Mesendoderm (in vitro differentiated cells): ENCODE measurements at regions not wholly inside any gene's neighbourhood (a gene's known extent, or its start where the extent isn't known, plus 50 kb on each side); places are given as distances from the start of the nearest gene placed in this dataset.

Experiments used
- DNase-seq: peaks from one replicate; pipeline ENCODE4 v3.0.0; 2013
- H2AK5ac ChIP-seq: 2 replicates; pipeline ENCODE4 v1.6.1; 2013; ENCODE audit warnings: low read length, inconsistent platforms
- H2BK120ac ChIP-seq: 2 replicates; pipeline ENCODE4 v1.6.1; 2013; ENCODE audit warnings: low read depth, mild to moderate bottlenecking, low read length, moderate library complexity, mixed read lengths
- H2BK15ac ChIP-seq: replicated peaks from 2 replicates; pipeline ENCODE4 v1.6.1; 2013; ENCODE audit warnings: low read depth, mild to moderate bottlenecking, moderate library complexity
- H2BK5ac ChIP-seq: 2 replicates; pipeline ENCODE4 v1.6.1; 2013; ENCODE audit warnings: low read length, inconsistent platforms
- H3K18ac ChIP-seq: 2 replicates; pipeline ENCODE4 v1.6.1; 2013; ENCODE audit warnings: mild to moderate bottlenecking, low read length, mixed read lengths
- H3K23ac ChIP-seq: one replicate; pipeline ENCODE4 v1.6.1; 2013; ENCODE audit warnings: low read length
- H3K27ac ChIP-seq: 2 replicates; pipeline ENCODE4 v1.5.1; 2013; ENCODE audit warnings: low read depth, mild to moderate bottlenecking, inconsistent platforms, low read length, moderate library complexity
- H3K27me3 ChIP-seq: 2 replicates; pipeline ENCODE4 v1.6.1; 2013; ENCODE audit warnings: low read length, control low read depth, mild to moderate bottlenecking, inconsistent platforms; ENCODE audit not compliant: insufficient read depth, poor library complexity
- H3K36me3 ChIP-seq: 2 replicates; pipeline ENCODE4 v1.6.1; 2013; ENCODE audit warnings: low read length, inconsistent platforms; ENCODE audit not compliant: control insufficient read depth, insufficient read depth
- H3K4ac ChIP-seq: one replicate; pipeline ENCODE4 v1.6.1; 2013; ENCODE audit warnings: low read depth, mild to moderate bottlenecking, low read length, moderate library complexity
- H3K4me1 ChIP-seq: 2 replicates; pipeline ENCODE4 v1.6.1; 2013; ENCODE audit warnings: low read depth, low read length, inconsistent platforms; ENCODE audit not compliant: control insufficient read depth
- H3K4me2 ChIP-seq: 2 replicates; pipeline ENCODE4 v1.6.1; 2013; ENCODE audit warnings: low read length
- H3K4me3 ChIP-seq: 2 replicates; pipeline ENCODE4 v1.5.1; 2013; ENCODE audit warnings: mild to moderate bottlenecking, low read length
- H3K56ac ChIP-seq: one replicate; pipeline ENCODE4 v1.6.1; 2013; ENCODE audit warnings: low read length
- H3K79me1 ChIP-seq: 2 replicates; pipeline ENCODE4 v1.6.1; 2013; ENCODE audit warnings: low read length, inconsistent platforms
- H3K79me2 ChIP-seq: 2 replicates; pipeline ENCODE4 v1.6.1; 2013; ENCODE audit warnings: mild to moderate bottlenecking, low read length; ENCODE audit not compliant: control insufficient read depth, insufficient read depth
- H3K9ac ChIP-seq: 2 replicates; pipeline ENCODE4 v1.6.1; 2013; ENCODE audit warnings: low read length, inconsistent platforms
- H4K5ac ChIP-seq: one replicate; pipeline ENCODE4 v1.6.1; 2013; ENCODE audit warnings: low read length
- H4K8ac ChIP-seq: one replicate; pipeline ENCODE4 v1.6.1; 2013; ENCODE audit warnings: low read depth, mild to moderate bottlenecking, control low read depth, low read length, moderate library complexity
- WGBS: extraction: QIAGEN DNeasy Blood & Tissue Kit; methylation state at CpG from one replicate; pipeline ENCODE4 v1.1.7; 2013; ENCODE audit warnings: low lambda C conversion rate, missing lambda C conversion rate; ENCODE audit not compliant: insufficient coverage; ENCODE audit errors: extremely low coverage; 5-methylcytosine and 5-hydroxymethylcytosine counted together

GRCh38 chr3:127036209-127037020 lies 53.5 kb downstream of the PLXNA1 start:
- Histone ChIP-seq H3K36me3 (peaks cover 5% of the 10 kb centered on the region), H3K4me3 (no peak overlapping the region), H3K79me1 (no peaks in the 10 kb centered on the region), H3K56ac (no peak overlapping the region), H3K18ac (no peak overlapping the region), H3K79me2 (no peaks in the 10 kb centered on the region), H3K4ac (no peak overlapping the region), H3K9ac (no peak overlapping the region), H3K27ac (no peak overlapping the region), H3K23ac (no peak overlapping the region), H2BK15ac (no peak overlapping the region), H2BK5ac (no peak overlapping the region), H3K4me1 (no peaks in the 10 kb centered on the region), H4K8ac (no peak overlapping the region), H4K5ac (no peak overlapping the region), H2BK120ac (no peak overlapping the region), H3K4me2 (no peak overlapping the region), H2AK5ac (no peak overlapping the region), H3K27me3 (no peaks in the 10 kb centered on the region)
- no peak for DNase-seq
- WGBS: no CpG with 5 or more reads among the region's 28 CpGs

DNA sequence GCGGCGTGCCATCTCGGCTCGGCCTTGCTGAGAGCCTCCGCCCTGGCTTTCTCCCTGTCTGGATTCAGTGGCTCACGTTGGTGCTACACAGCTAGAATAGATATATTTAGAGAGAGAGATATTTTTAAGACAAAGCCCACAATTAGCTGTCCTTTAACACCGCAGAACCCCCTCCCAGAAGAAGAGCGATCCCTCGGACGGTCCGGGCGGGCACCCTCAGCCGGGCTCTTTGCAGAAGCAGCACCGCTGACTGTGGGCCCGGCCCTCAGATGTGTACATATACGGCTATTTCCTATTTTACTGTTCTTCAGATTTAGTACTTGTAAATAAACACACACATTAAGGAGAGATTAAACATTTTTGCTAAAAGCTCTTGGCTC lies 54.1 kb downstream of the PLXNA1 start:
- H3K4me3 ChIP-seq: no peak overlapping the region
- no peak overlapping the region for H4K5ac ChIP-seq
- no peak overlapping the region for H2BK120ac ChIP-seq
- H2BK5ac ChIP-seq: no peak overlapping the region
- H3K18ac ChIP-seq: no peak overlapping the region
- H3K27ac ChIP-seq: no peak overlapping the region
- H3K9ac ChIP-seq: no peak overlapping the region
- H3K23ac ChIP-seq: no peak overlapping the region
- H3K27me3 ChIP-seq: no peaks in the 10 kb centered on the region
- H2BK15ac ChIP-seq: no peak overlapping the region
- no peak overlapping the region for H2AK5ac ChIP-seq
- H3K56ac ChIP-seq: no peak overlapping the region
- no peak overlapping the region for H4K8ac ChIP-seq
- H3K4ac ChIP-seq: no peak overlapping the region
- H3K36me3 ChIP-seq: peaks cover 4% of the 10 kb centered on the region
- no peaks in the 10 kb centered on the region for H3K79me2 ChIP-seq
- no peak overlapping the region for H3K4me2 ChIP-seq
- no peaks in the 10 kb centered on the region for H3K79me1 ChIP-seq
- WGBS: no CpG with 5 or more reads among the region's 16 CpGs
- H3K4me1 ChIP-seq: no peaks in the 10 kb centered on the region
- DNase-seq: no peak

GRCh38 chr3:127037418-127037841 lies 54.5 kb downstream of the PLXNA1 start:
- Histone ChIP-seq H3K9ac (no peak overlapping the region), H3K4me2 (no peak overlapping the region)
- no CpG with 5 or more reads among the region's 11 CpGs for WGBS

GRCh38 chr3:127037971-127038446 lies 55.1 kb downstream of the PLXNA1 start:
- no peaks in the 10 kb centered on the region for H3K79me2 ChIP-seq

More at GRCh38 chr3:127037418-127037841, 54.5 kb downstream of the PLXNA1 start:
- no peak overlapping the region for H2AK5ac ChIP-seq
- H2BK120ac ChIP-seq: no peak overlapping the region
- H3K18ac ChIP-seq: no peak overlapping the region
- H3K56ac ChIP-seq: no peak overlapping the region
- no peak overlapping the region for H3K23ac ChIP-seq
- no peak overlapping the region for H3K27ac ChIP-seq
- no peak overlapping the region for H2BK15ac ChIP-seq
- H2BK5ac ChIP-seq: no peak overlapping the region
- no peaks in the 10 kb centered on the region for H3K79me1 ChIP-seq
- H4K5ac ChIP-seq: no peak overlapping the region
- no peaks in the 10 kb centered on the region for H3K27me3 ChIP-seq
- no peak overlapping the region for H3K4ac ChIP-seq
- no peak overlapping the region for H4K8ac ChIP-seq
- no peak for DNase-seq
- H3K4me3 ChIP-seq: no peak overlapping the region
- H3K36me3 ChIP-seq: peaks cover 2% of the 10 kb centered on the region
- no peaks in the 10 kb centered on the region for H3K79me2 ChIP-seq
- no peaks in the 10 kb centered on the region for H3K4me1 ChIP-seq

GRCh38 chr3:127038466-127038865 lies 55.6 kb downstream of the PLXNA1 start:
- no peak overlapping the region for H3K4me3 ChIP-seq
- H3K27ac ChIP-seq: no peak overlapping the region
- WGBS: no CpG with 5 or more reads among the region's 14 CpGs
- H2BK15ac ChIP-seq: no peak overlapping the region
- no peak overlapping the region for H3K9ac ChIP-seq
- H2AK5ac ChIP-seq: no peak overlapping the region
- H3K4ac ChIP-seq: no peak overlapping the region
- H3K4me2 ChIP-seq: no peak overlapping the region
- H3K36me3 ChIP-seq: no peaks in the 10 kb centered on the region
- H2BK120ac ChIP-seq: no peak overlapping the region
- H3K56ac ChIP-seq: no peak overlapping the region
- H3K23ac ChIP-seq: no peak overlapping the region
- H3K27me3 ChIP-seq: no peaks in the 10 kb centered on the region
- H3K79me1 ChIP-seq: no peaks in the 10 kb centered on the region
- peaks cover 5% of the 10 kb centered on the region for H3K4me1 ChIP-seq
- no peak overlapping the region for H3K18ac ChIP-seq
- no peaks in the 10 kb centered on the region for H3K79me2 ChIP-seq
- no peak overlapping the region for H2BK5ac ChIP-seq
- DNase-seq: no peak
- no peak overlapping the region for H4K8ac ChIP-seq
- no peak overlapping the region for H4K5ac ChIP-seq

More at GRCh38 chr3:127037971-127038446, 55.1 kb downstream of the PLXNA1 start:
- Histone ChIP-seq H3K27ac (no peak overlapping the region), H4K5ac (no peak overlapping the region), H2BK5ac (no peak overlapping the region), H3K36me3 (no peaks in the 10 kb centered on the region), H3K56ac (no peak overlapping the region), H3K4me3 (no peak overlapping the region), H2AK5ac (no peak overlapping the region), H4K8ac (no peak overlapping the region), H3K4me1 (peaks cover 5% of the 10 kb centered on the region), H3K4ac (no peak overlapping the region), H2BK120ac (no peak overlapping the region), H3K27me3 (no peaks in the 10 kb centered on the region), H3K9ac (no peak overlapping the region), H2BK15ac (no peak overlapping the region), H3K4me2 (no peak overlapping the region), H3K18ac (no peak overlapping the region), H3K79me1 (no peaks in the 10 kb centered on the region), H3K23ac (no peak overlapping the region)
- no CpG with 5 or more reads among the region's 10 CpGs for WGBS
- no peak for DNase-seq
